Upper lobe of left lung (tissue), 4 donors: ENCODE measurements at regions not wholly inside any gene's neighbourhood (a gene's known extent, or its start where the extent isn't known, plus 50 kb on each side); places are given as distances from the start of the nearest gene placed in this dataset.

Source experiments
- CTCF ChIP-seq, 6 experiments: fragments of 450-650 bp in 4 of 6; fragments of 200-600 bp in 2 of 6; sonication (generic) in 2 of 6; IDR thresholded peaks; one replicate each; pipeline ENCODE4 v1.5.1; 2016 to 2019; ENCODE audit warnings: antibody characterized with exemption in 6 of 6
- EP300 ChIP-seq, 4 donors: sonication (generic); formaldehyde crosslinking; IDR thresholded peaks; one replicate each; pipeline ENCODE4 v1.5.1; 2017; ENCODE audit warnings: antibody characterized with exemption in 4 of 4, control low read depth in 2 of 4
- POLR2A ChIP-seq, 4 donors: fragments of 450-650 bp; IDR thresholded peaks; one replicate each; pipeline ENCODE4 v1.5.1; 2016 to 2017; ENCODE audit warnings: antibody characterized with exemption in 4 of 4, mild to moderate bottlenecking in 2 of 4

- no peak for TF ChIP-seq EP300 (IDR thresholded peaks at IDR 0.05)
- TF ChIP-seq CTCF (IDR thresholded peaks at IDR 0.05): no peak
- no peak for TF ChIP-seq POLR2A (IDR thresholded peaks at IDR 0.05)
Observed at GRCh38 chr1:222921945-222922344, 107.1 kb downstream of the DISP1 start.
